DMS79 (cell line): ENCODE measurements at regions not wholly inside any gene's neighbourhood (a gene's known extent, or its start where the extent isn't known, plus 50 kb on each side); places are given as distances from the start of the nearest gene placed in this dataset.
"Not testable (repeated sequence)": the region's sequence is repeated elsewhere in the genome, so short reads cannot be mapped to it uniquely, and the experiment has no call there.

Experiments
- DNase-seq: peaks from one replicate; lab custom pipeline; 2025; lab: John Stamatoyannopoulos, UW

DNA sequence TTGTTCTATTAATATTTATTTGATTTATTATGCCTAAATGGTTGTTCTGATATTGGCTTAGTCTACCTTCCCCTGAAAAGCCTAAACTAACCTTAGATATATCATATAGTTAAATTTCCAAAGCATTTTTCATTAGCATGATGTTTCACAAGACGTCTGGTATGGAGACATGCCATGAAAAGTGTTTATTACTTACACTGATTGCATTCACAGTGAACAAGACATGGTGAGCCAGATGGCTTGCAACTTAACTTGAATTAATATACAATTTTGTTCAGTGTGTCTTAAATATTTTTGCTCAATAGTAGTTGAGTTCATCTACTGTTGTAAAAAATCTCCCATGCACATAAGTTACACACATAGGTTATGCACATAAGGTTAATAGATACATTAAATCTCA is 758.4 kb downstream of the NSUN3 start:
- no peak for DNase-seq

DNA sequence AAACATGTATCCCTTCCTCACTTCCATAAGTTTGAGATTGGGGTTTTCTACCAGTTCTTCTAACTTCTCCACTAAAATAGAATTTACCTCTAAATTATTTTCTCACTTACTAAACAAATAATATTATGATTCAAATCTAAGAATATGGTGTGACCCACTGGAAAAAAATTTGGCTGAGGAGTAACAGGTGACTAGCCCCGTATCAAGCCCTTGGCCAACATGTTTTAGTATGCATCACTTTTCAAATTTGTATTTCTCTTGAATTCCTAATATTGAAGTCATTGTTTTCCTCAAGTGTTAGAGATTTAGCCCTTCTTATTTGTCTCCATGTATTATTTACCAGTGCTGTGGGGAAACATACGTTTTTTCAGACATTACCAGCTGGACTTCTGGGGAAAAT is 759.4 kb downstream of the NSUN3 start:
- no peak for DNase-seq

DNA sequence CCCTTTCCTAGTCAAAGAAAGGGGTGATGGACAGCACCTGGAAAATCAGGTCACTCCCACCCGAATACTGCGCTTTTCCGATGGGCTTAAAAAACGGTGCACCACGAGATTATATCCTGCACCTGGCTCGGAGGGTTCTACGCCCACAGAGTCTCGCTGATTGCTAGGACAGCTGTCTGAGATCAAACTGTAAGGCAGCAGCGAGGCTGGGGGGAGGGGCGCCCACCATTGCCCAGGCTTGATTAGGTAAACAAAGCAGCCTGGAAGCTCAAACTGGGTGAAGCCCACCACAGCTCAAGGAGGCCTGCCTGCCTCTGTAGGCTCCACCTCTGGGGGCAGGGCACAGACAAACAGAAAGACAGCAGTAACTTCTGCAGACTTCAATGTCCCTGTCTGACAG is 783.4 kb downstream of the NSUN3 start:
- not testable (repeated sequence) for DNase-seq

DNA sequence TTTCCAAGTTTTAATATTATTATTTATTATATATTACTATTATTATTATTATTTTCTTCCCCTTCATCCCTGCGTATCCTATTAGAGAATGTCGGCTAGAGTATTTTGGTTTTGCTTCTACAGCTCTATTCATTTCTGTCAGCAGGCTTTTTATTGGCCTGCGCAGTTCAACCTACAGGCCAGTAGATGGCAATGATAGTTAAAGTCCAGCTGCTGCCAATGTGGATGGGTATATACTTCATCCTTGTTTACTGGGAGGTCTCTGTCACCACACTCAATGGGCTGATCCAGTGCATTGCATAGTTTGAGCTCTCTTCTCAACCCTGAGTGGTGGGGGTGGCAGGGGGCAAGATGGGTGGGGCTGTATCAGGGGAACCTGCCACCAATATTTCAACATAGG is 799.8 kb downstream of the NSUN3 start:
- no peak for DNase-seq

DNA sequence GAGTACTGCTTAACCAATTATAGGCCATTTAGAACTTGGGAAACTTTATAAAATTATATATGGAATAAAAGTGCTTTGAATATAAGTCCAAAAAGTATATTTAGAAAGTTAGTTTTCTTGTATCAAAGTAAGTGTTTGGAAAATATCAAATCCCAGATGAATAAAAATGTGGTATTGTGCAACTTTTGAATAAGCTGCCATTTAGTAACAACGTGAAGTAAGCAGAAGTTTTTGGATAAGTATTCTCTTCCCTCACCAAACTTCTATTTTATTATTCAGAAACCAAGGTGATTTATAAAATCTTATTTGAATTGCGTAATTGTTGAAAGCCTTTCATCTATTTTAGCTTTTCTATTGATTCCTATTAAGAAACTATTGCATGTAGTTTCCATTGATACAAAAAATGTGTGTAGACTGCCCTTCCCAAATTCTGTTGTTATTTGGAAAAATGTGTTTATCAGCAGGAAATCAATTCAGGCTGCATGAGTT is 806.2 kb downstream of the NSUN3 start:
- no peak for DNase-seq

DNA sequence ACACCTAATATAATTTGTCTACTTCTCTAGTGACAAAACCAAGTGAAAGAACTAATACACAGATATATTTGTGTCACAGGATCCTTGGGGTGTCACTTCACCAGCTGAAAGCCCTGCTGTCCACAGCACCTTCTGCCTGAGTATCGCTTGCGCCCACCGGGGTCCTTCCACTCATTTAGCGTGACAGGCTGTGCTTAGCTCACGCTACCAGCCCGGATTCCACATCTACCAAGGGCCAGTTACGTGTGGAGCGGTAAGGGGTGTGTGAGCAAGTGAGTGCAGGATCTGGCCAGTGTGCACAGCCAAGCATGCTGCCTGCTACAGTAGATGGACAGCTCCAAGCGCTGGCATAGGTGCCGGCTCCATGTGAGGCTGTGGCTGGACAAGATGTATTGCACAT is 810.9 kb downstream of the NSUN3 start:
- DNase-seq: no peak

DNA sequence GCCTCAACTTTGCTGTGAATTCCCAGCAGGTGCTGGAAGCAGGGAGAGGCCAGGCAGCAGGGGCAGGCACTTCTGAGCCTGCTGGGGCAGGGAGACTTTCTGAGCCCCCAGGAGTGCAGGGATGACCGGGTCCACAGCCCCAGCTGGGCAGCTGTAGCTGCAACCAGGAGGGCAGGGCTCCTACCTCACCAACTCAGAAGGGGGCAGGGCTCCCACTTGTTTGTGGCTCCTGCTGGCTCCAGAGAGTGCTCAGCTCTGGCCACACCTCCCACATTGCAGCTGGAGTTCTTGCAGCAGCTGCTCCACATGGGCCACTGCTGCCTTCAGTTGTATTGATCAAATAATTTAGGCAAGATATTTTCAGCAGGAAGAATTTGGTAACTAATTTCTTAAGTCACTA is 812.3 kb downstream of the NSUN3 start:
- no peak for DNase-seq

DNA sequence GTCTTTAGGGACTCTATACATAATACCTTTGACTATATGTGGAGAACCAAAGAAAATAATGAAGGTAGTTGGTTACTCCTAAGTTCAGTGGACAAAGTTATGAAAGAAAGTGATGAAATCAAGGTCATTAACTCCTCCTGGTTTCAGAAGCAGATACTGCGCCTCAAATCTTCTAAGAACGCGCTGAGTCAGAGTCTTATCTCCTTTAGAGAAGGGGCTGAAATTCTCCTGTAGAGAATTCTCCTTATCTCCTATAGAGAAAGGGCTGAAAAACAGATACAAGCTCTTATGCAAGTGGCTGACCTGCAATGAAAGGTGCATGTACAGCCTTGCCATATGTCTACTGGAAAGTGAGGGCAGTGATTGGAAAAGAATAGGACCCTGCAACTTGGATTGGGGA is 824.2 kb downstream of the NSUN3 start:
- no peak for DNase-seq

DNA sequence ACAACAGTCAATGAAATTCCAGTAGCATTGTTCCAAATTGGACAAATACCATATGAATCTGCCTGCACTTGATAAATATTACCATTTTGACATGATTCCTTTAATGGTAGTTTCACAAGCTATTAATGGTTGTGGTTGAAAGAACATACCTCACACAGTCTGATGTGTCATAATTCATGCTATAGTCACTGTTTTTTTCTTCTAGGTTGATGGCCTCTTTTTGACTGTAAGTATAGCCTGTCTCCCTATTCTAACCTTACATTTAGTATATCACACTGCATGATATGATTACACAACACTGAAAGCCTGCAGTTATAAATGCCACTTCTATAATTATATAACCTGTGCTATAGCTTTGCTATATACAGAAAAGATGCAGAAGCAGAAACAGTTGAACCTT is 834.1 kb downstream of the NSUN3 start:
- no peak for DNase-seq

DNA sequence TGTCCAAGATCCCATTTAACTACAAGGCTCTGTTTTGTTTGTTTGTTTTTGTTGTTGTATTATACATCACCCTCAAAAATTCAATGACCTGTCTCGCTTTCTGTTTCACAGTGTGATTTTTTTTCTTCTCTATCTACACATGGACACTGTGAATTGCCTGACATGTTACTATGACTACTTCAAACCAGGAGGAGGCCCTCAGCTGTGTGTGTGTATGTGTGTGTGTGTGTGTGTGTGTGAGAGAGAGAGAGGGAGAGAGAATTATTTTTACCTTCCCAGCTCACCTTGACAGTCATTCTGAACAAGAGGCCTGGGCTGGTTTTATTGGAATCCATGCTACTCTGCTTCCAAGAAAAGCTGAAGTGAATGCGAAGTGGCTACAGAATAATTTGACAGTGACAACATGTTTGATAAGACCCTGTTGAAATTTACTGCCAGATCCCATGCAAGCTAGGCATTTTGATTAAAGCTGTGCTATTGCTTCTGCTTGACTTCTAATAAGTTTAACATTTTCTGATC is 841.4 kb downstream of the NSUN3 start:
- no peak for DNase-seq

DNA sequence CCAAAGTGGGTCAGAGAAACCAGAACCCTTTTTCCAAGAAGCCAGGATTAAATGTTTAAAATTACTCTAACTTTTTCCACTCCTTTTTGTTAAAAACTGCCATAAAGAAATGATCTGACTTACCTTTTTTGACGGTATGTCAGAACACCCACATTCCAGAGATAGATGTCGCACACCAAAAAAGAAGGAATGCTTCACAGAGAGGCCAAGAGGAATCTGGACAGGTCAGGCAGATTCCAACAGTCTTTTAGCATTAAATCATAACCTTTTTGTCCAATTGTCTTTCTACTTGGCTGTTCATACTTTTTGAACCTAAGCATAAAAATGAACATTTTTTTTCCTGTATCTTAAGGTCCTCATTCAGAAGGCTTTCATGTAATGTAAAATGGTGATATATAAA is 846.9 kb downstream of the NSUN3 start:
- DNase-seq: no peak

DNA sequence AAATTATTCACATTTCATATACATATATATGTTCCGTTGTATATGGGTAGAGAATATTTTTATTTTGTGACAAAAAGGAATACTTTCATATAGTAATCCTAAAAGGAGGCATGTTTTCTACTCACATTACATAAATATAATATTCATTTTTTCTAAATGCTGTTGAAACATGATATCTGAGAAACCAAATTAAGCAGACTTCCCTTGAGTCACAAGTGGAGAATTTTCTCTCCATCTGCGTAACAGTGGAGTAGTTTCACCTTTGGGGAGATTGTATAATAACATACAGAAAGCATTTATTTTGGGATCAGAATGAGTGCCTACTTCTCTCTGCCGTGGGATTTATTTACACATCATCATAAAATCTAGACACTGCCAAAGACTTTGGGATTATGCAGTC is 849.8 kb downstream of the NSUN3 start:
- no peak for DNase-seq

DNA sequence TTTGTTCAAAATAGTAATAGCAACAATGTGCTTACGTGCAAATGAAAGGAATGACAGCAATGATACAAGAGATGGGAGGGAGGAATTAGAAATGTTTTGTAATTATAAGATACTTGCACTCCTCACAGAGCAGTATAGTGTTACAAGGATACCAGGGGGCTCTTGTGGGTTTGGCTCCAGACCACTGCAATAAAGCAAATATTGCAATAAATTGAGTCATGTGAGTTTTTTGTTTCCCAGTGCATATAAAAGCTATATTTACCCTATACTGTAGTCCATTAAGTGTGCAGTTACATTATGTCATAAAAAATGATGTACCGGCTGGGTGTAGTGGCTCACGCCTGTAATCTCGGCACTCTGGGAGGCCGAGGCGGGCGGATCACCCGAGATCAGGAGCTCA is 864.3 kb downstream of the NSUN3 start:
- DNase-seq: no peak

DNA sequence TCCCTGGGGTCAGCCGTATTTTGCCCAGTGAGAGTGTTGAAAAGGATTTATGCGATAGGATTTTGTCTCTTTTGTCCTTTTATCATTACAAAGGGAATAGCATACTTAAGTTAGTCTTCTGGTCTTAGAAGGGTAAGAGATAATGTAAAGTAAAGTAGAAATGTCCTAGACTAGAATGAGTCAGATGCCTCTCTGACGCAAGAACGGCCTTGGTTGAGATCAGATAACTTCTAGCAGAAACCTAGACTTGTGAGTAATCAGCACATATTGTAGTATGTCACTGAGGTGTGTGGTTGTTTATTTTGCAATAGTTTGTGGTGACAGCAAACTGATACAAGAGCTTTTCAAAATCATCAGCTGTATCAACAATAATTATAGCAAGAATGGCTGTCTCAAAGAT is 866.1 kb downstream of the NSUN3 start:
- no peak for DNase-seq

DNA sequence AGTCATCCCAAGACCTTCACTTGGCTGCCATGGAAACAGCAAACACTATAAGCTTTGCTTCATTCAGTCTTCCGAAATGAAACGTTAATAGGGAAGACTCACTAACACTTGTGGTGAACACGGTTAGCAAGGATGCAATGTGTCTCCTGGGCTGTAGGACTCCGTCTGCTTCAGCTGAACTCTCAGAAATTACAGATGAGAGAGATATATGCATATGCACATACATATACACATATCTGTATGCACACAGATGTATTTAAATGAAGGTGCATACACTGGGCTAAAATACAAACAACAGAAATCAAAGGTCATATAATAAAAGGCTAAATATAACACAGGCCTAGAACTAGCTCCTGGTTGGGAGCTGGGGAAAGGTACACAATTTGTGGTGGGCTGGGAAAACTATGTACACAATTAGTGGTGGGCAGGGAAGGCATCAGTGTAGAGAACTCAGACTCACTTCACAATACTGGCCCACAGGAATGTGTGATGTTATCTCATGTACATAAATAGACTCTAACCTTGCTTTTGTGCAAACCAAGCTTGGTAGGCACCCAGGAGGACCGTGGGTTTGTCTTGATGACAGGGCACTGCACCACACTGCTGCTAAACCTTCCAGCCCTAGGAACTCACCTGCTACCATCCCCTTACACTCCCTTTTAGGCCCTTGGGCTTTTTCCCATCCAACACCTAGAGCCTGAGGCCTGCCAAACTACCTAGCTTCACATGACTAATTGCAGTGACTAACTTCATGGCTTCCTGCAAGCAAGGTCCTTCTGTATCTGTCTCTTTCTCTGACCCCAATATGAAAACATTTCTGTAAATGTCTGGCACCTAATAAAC is 873.1 kb downstream of the NSUN3 start:
- no peak for DNase-seq

DNA sequence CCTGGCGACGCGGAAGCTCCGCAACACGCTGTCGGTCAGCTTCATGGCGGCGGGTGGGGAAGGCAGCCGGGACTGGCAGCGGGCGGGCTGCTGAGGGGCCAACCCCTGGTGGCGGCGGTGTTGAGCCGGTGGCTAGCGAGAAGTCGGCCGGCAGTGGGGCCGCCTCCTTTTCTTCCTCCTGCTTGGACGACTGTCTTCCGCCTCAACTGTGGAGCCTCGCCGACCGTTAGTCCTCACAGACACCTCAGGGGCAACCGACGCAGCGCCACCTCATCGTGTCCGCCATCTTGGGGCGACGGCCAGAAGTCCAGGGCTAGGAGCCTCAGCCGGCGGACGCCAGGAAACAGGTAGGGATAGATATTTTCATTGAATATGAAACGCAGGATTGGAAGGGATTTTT is 875.1 kb downstream of the NSUN3 start:
- no peak for DNase-seq

DNA sequence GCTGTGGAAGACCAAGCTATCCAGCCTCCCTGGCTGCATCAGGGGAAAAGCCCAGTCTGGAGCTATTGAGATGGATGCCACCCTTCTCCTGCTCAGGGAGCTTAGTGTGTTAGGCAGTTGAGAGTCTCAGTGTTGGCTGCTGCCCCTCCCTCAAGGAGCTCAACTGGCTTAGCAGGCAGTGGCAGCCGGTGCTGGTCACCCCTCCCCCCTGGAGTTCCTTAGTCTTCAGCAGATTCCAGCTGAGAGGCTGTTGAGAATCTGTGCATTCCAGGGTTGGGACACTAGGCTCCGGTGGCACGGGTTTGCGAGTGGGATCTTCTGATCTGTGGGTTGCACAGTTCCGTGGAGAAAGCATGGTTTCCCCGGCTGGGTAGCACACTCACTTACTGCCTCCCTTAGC is 883.8 kb downstream of the NSUN3 start:
- no peak for DNase-seq

DNA sequence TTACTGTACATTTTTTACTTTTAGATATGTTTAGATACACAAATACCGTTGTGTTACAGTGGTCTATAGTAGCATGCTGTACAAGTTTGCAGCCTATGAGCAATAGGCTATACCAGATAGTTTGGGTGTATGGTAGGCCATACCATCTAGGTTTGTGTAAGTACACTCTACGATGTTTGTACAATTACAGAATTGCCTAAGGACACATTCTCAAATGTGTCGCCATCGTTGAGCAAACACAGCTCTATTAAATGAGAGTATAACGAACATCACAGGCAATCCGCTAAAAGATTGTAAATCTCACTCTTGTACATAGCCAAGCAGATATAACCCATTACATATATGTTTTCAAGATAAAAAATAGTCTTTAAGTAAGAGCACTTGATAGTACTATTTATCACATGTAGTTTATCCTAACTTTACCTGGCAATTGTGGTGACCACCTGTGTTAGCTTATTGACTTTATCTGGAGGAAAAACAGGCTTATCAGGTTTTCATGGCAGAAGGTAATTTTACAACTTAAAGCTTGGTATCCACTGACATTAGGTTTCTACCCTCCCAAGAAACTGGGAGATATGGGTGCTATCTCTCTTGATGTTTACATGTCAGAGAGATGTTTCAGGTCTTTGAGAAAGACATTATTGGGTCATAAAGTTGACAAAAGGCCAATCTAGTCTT is 898.7 kb downstream of the NSUN3 start:
- no peak for DNase-seq

DNA sequence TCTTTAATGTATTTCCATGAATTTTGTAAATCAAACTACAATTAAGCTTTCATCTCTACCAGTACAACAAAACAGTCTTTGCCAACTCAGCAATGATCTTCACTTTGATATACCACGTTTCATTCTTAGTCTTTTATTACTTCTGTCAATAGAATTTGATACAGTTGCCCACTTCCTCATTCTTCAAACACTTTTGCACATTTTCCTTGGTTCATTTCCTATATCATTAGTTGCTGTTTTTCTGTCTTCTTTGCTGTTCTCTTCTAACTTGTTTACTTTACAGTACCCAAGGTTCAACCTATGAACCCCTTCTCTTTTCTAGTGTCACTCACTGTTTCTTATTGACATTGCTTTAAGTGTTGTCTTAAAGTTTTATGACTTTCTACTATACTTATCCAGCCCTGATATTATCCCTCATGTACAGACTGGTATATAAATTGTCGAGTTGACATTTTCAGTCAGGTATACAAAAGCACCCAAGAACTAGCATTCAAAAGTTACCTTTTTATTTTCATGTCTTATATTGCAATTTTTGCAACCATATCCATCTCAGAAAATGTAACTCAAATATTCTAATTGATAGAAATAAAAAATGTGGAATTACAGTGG is 903.1 kb downstream of the NSUN3 start:
- DNase-seq: no peak

DNA sequence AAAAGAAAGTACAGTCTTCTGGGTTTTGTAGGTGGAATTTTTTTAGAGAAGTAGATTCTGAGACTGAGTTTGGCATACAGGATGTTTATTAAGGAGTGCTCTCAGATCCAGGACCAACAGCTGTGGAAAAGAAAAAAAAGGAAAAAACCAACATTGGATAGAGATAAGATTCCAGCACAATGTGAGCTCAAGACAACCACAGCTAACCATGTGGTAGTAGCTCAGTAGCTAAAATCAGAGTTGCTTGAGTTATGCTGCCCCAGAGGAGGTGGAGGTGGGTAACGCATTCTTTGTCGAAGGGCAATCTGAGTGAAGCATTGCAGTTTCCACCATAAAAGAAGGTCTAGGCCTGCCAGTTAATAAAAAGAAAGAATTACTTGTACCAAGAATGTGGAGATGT is 904.3 kb downstream of the NSUN3 start:
- no peak for DNase-seq

DNA sequence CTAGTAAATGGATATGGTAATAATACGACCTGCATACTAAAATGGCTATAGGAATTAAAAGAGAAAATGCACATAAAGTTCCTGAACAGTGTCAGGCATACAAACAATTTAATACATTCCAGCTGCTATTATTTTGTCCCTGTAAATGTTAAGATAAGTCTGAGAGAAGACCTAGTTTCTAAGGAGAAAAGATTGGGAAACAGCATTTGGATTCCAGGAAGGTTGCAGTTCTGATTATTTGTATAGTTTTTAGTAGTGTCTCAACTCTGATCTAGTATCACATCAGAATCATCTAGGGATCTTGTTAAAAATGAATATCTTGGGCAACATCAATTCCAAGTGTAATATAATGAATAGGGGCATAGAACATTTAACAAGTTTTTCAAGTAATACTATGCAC is 905.7 kb downstream of the NSUN3 start:
- no peak for DNase-seq

DNA sequence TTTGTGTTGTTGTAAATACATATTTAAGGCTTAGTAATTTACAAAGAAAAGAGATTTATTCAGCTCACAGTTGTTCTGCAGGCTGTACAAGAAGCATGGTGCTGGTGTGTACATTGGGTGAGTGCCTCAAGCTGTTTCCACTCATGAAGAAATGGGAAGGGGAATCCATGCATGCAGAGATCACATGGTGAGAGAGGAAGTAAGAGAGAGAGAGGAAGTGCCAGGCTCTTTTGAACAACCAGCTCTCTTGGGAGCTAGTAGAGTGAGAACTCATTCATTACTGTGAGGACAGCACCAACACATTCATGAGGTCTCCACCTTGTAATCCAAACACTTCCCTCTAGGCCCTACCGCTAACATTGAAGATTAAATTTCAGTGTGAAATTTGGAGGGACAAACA is 909.2 kb downstream of the NSUN3 start:
- no peak for DNase-seq

DNA sequence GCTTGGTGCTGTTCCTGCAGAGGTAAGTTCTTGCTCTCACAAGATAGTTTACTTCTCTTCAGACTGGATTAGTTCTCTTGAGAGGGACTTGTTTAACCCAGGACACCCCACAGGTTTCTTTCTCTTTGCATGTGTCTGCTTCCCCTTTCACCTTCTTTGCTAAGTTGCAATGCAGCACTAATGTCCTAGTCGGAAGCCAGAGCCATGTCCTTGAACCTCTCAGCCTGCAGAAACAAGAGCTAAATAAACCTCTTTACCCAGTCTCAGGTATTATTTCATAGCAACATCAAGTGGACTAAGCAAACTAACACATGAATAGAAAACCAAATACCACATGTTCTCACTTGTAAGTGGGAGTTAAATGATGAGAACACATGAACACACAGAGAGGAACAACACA is 915.2 kb downstream of the NSUN3 start:
- no peak for DNase-seq
